ENCODE measurements at regions not wholly inside any gene's neighbourhood (a gene's known extent, or its start where the extent isn't known, plus 50 kb on each side); places are given as distances from the start of the nearest gene placed in this dataset.
"Not testable (repeated sequence)": the region's sequence is repeated elsewhere in the genome, so short reads cannot be mapped to it uniquely, and the experiment has no call there.

GRCh38 chr17:20695871-20696270, 116.3 kb downstream of the CDRT15L2 start:
- H3K4me1 ChIP-seq; intact Hi-C loops (cut with DNase I; ENCODE audit: low total_unique reads); DNase-seq (ENCODE audit: low spot score in 2 of 2); H3K9me3 ChIP-seq; H3K27me3 ChIP-seq; H3K4me3 ChIP-seq; H3K36me3 ChIP-seq; H3K27ac ChIP-seq: not testable (repeated sequence)

- H3K27me3 ChIP-seq; H3K9me3 ChIP-seq; H3K27ac ChIP-seq; H3K4me1 ChIP-seq; intact Hi-C loops (cut with DNase I; ENCODE audit: low total_unique reads); H3K36me3 ChIP-seq; H3K4me3 ChIP-seq; DNase-seq (ENCODE audit: low spot score in 2 of 2): not testable (repeated sequence)
Observed at GRCh38 chr17:20698463-20699206, 119.1 kb downstream of the CDRT15L2 start.

GRCh38 chr17:20700528-20700927, 121.0 kb downstream of the CDRT15L2 start:
- H3K27ac ChIP-seq; H3K27me3 ChIP-seq; DNase-seq (ENCODE audit: low spot score in 2 of 2); H3K4me3 ChIP-seq; H3K36me3 ChIP-seq; H3K9me3 ChIP-seq; H3K4me1 ChIP-seq; intact Hi-C loops (cut with DNase I; ENCODE audit: low total_unique reads): not testable (repeated sequence)

GRCh38 chr17:20701366-20701765, 121.8 kb downstream of the CDRT15L2 start:
- H3K36me3 ChIP-seq; intact Hi-C loops (cut with DNase I; ENCODE audit: low total_unique reads); H3K27ac ChIP-seq; H3K27me3 ChIP-seq; DNase-seq (ENCODE audit: low spot score in 2 of 2); H3K4me3 ChIP-seq; H3K4me1 ChIP-seq; H3K9me3 ChIP-seq: not testable (repeated sequence)

- no peak for TF ChIP-seq POLR2AphosphoS5 (IDR thresholded peaks at IDR 0.05)
- no peak for TF ChIP-seq POLR2A (IDR thresholded peaks at IDR 0.05)
- TF ChIP-seq CTCF (IDR thresholded peaks at IDR 0.05): no peak
- no peaks in the 10 kb centered on the region for H3K4me1 ChIP-seq
- no peaks in the 10 kb centered on the region for H3K9me3 ChIP-seq
- H3K27me3 ChIP-seq: no peaks in the 10 kb centered on the region
- intact Hi-C loops (cut with DNase I; ENCODE audit: low total_unique reads): no loop called here
- DNase-seq (ENCODE audit: low spot score in 2 of 2): no peak
- no peaks in the 10 kb centered on the region for H3K36me3 ChIP-seq
- H3K4me3 ChIP-seq: no peak overlapping the region
- no peak overlapping the region for H3K27ac ChIP-seq
Observed at GRCh38 chr17:20702692-20703091, 123.2 kb downstream of the CDRT15L2 start.

- no peaks in the 10 kb centered on the region for H3K9me3 ChIP-seq
- no peaks in the 10 kb centered on the region for H3K4me1 ChIP-seq
- H3K36me3 ChIP-seq: no peaks in the 10 kb centered on the region
- TF ChIP-seq POLR2AphosphoS5 (IDR thresholded peaks at IDR 0.05): no peak
- no peak for TF ChIP-seq POLR2A (IDR thresholded peaks at IDR 0.05)
- no peak for TF ChIP-seq CTCF (IDR thresholded peaks at IDR 0.05)
- no peak for DNase-seq (ENCODE audit: low spot score in 2 of 2)
- intact Hi-C loops (cut with DNase I; ENCODE audit: low total_unique reads): no loop called here
- H3K27me3 ChIP-seq: no peaks in the 10 kb centered on the region
- no peak overlapping the region for H3K4me3 ChIP-seq
- H3K27ac ChIP-seq: no peak overlapping the region
Observed at GRCh38 chr17:20703781-20704180, 124.3 kb downstream of the CDRT15L2 start.

- DNase-seq (ENCODE audit: low spot score in 2 of 2); intact Hi-C loops (cut with DNase I; ENCODE audit: low total_unique reads); H3K4me1 ChIP-seq; H3K36me3 ChIP-seq; H3K27ac ChIP-seq; H3K27me3 ChIP-seq; H3K4me3 ChIP-seq; H3K9me3 ChIP-seq: not testable (repeated sequence)
Observed at GRCh38 chr17:20705186-20705585, 125.7 kb downstream of the CDRT15L2 start.

Measured in breast epithelium (tissue), 4 donors.